ENCODE measurements at regions not wholly inside any gene's neighbourhood (a gene's known extent, or its start where the extent isn't known, plus 50 kb on each side); places are given as distances from the start of the nearest gene placed in this dataset.

GRCh38 chr3:4196506-4197147 is 106.5 kb upstream of the SETMAR start:
- TF ChIP-seq CTCF (IDR thresholded peaks at IDR 0.05) (no peak), POLR2A (IDR thresholded peaks at IDR 0.05) (no peak), POLR2AphosphoS5 (IDR thresholded peaks at IDR 0.05) (no peak)
